ENCODE measurements at regions not wholly inside any gene's neighbourhood (a gene's known extent, or its start where the extent isn't known, plus 50 kb on each side); places are given as distances from the start of the nearest gene placed in this dataset.

GRCh38 chr18:22829781-22830180 lies 103.3 kb upstream of the RBBP8 start:
- Histone ChIP-seq H3K27ac (no peak overlapping the region), H3K27me3 (replicated peaks) (no peaks in the 10 kb centered on the region), H3K4me3 (ENCODE audit: low read depth, low read length) (no peak overlapping the region), H3K36me3 (replicated peaks) (no peaks in the 10 kb centered on the region)
- TF ChIP-seq CTCF (IDR thresholded peaks at IDR 0.05; ENCODE audit: low read depth, low read length, missing control alignments): no peak
- no peak for DNase-seq
- in situ Hi-C loops (cut with HindIII; ENCODE audit: low pct_ligation_motif_present, low sequenced_read_pairs): no loop called here

GRCh38 chr18:22830511-22830910 lies 102.6 kb upstream of the RBBP8 start:
- H3K4me3 ChIP-seq (ENCODE audit: low read depth, low read length): no peak overlapping the region
- TF ChIP-seq CTCF (IDR thresholded peaks at IDR 0.05; ENCODE audit: low read depth, low read length, missing control alignments): no peak
- no peaks in the 10 kb centered on the region for H3K27me3 ChIP-seq (replicated peaks)
- H3K27ac ChIP-seq: no peak overlapping the region
- no peak for DNase-seq
- in situ Hi-C loops (cut with HindIII; ENCODE audit: low pct_ligation_motif_present, low sequenced_read_pairs): no loop called here
- H3K36me3 ChIP-seq (replicated peaks): no peaks in the 10 kb centered on the region

- no peaks in the 10 kb centered on the region for H3K27me3 ChIP-seq (replicated peaks)
- no peak overlapping the region for H3K27ac ChIP-seq
- DNase-seq: peak; percentile 66
- in situ Hi-C loops (cut with HindIII; ENCODE audit: low pct_ligation_motif_present, low sequenced_read_pairs): no loop called here
- H3K4me3 ChIP-seq (ENCODE audit: low read depth, low read length): no peak overlapping the region
- no peak for TF ChIP-seq CTCF (IDR thresholded peaks at IDR 0.05; ENCODE audit: low read depth, low read length, missing control alignments)
- no peaks in the 10 kb centered on the region for H3K36me3 ChIP-seq (replicated peaks)
These were observed 101.7 kb upstream of the RBBP8 start for GRCh38 chr18:22831441-22831904.

GRCh38 chr18:22836932-22837331 lies 96.2 kb upstream of the RBBP8 start:
- H3K4me3 ChIP-seq (ENCODE audit: low read depth, low read length): no peak overlapping the region
- DNase-seq: no peak
- no peak for TF ChIP-seq CTCF (IDR thresholded peaks at IDR 0.05; ENCODE audit: low read depth, low read length, missing control alignments)
- H3K27ac ChIP-seq: no peak overlapping the region
- no peaks in the 10 kb centered on the region for H3K27me3 ChIP-seq (replicated peaks)
- in situ Hi-C loops (cut with HindIII; ENCODE audit: low pct_ligation_motif_present, low sequenced_read_pairs): no loop called here
- H3K36me3 ChIP-seq (replicated peaks): no peaks in the 10 kb centered on the region

GRCh38 chr18:22838221-22838620 lies 94.9 kb upstream of the RBBP8 start:
- Histone ChIP-seq H3K36me3 (replicated peaks) (no peaks in the 10 kb centered on the region), H3K4me3 (ENCODE audit: low read depth, low read length) (no peak overlapping the region), H3K27ac (no peak overlapping the region), H3K27me3 (replicated peaks) (no peaks in the 10 kb centered on the region)
- DNase-seq: no peak
- TF ChIP-seq CTCF (IDR thresholded peaks at IDR 0.05; ENCODE audit: low read depth, low read length, missing control alignments): no peak
- in situ Hi-C loops (cut with HindIII; ENCODE audit: low pct_ligation_motif_present, low sequenced_read_pairs): no loop called here

- Histone ChIP-seq H3K36me3 (replicated peaks) (no peaks in the 10 kb centered on the region), H3K27ac (no peak overlapping the region), H3K4me3 (ENCODE audit: low read depth, low read length) (no peak overlapping the region), H3K27me3 (replicated peaks) (no peaks in the 10 kb centered on the region)
- TF ChIP-seq CTCF (IDR thresholded peaks at IDR 0.05; ENCODE audit: low read depth, low read length, missing control alignments): no peak
- in situ Hi-C loops (cut with HindIII; ENCODE audit: low pct_ligation_motif_present, low sequenced_read_pairs): no loop called here
- DNase-seq: no peak
These were observed 94.4 kb upstream of the RBBP8 start for GRCh38 chr18:22838639-22839277.
